GM18511 (cell line): ENCODE measurements at regions not wholly inside any gene's neighbourhood (a gene's known extent, or its start where the extent isn't known, plus 50 kb on each side); places are given as distances from the start of the nearest gene placed in this dataset.

Experiments
- ATAC-seq: cut with Tn5 transposase; IDR thresholded peaks from one replicate; pipeline ENCODE4 v1.9.1; 2021; ENCODE audit warnings: mild to moderate bottlenecking, moderate library complexity; ENCODE audit not compliant: unreplicated experiment

DNA sequence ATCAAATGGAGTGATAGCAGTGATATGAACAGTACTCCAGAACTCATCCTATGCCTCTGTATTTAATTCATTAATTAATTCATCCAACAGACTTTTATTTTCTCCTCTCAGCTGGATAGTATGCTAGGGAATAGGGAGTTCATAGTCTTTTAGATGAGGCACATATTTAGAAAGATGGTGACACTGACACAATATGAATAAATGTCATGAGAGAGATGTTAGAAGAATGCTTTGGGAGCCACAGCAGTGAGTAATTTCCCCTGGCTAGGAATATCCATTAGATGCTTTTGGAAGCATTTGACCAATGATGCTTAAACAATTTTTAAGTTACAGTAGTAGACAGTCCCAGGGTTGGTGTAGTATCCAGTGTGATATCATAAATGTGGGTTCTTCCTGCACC lies 428.7 kb upstream of the SGCD start:
- ATAC-seq = no peak

DNA sequence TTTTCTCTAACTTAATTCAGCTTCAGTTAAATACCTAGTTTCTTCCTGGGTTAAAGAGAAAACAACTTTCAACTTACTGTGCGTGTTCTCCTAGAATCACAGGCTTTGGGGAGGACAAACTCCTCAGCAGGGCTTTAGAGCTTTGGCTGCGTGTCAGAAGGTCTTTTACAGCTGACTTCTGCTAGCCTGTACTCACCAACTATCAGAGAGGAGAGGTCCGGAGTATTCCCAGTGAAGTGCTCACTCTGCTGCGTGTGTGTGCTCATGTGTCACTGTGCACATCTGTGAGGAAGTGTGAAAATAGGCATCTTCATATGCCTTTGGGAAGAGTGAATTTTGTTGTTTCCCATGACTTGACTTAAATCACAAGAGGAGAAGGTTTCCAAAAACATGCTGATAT lies 423.2 kb upstream of the SGCD start:
- no peak for ATAC-seq

DNA sequence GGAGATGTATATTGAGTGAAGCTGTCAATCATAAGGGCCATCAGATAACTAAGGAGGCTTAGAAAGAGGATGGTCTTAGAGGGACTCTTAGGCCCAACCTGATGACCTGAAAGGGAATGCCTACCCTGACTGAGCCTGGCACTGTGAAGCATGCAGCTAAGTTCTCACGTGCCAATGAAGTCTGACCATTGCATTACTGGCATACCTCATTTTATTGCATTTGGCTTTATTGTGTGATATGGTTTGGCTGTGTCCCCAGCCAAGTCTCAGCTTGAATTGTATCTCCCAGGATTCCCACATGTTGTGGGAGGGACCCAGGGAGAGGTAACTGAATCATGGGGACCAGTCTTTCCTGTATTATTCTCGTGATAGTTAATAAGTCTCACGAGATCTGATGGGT lies 421.6 kb upstream of the SGCD start:
- no peak for ATAC-seq

DNA sequence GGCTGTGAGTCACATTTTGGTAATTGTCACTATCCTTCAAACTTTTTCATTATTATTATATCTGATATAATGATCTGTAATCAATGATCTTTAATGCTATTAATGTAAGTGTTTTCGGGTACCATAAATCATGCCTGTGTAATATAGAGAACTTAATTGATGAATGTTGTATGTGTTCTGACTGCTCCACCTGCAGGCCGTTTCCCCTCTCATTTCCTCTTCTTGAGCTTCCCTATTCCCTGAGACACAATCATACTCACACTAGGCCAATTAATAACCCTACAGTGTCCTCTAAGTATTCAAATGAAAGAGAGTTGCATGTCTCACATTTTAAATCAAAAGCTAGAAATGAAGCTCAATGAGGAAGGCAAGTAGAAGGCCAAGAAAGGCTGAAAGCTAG lies 420.9 kb upstream of the SGCD start:
- ATAC-seq = no peak

DNA sequence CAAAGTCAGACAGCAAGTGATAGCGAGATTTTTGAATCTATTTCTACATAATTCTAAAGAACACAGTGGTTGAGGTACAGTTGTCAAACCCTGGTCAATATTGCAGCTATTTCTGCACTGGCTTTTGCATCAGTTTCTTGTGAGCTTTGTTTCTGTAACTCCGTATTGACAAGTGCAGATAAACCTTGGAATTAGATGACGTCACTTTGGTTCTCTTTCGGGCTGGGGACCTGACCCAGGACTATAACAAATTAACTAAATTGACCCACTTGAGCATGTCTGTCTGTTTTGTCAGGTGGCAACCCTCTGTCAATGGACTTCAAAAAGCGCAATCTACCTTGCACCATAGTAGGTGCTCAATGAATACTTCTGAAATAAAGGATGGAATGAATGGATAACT lies 418.4 kb upstream of the SGCD start:
- no peak for ATAC-seq

DNA sequence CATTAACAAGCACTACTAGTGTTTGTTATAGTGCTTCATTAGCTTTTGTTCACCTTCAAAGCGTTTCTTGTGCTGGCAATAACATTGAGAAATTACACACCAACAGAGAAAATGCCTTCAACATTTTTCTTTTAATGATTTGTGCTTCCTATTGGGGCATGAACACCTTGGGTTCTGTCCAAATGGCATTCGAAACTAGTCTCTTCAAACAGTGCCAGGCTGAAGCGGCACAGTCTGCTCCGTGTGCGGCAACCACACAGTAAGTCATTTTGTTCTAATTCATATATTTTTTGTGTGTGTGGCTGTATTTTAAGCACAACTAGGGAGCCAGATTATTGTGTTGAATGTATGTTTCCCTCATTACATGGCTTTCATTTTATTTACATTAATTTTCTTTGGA lies 414.7 kb upstream of the SGCD start:
- ATAC-seq = no peak

DNA sequence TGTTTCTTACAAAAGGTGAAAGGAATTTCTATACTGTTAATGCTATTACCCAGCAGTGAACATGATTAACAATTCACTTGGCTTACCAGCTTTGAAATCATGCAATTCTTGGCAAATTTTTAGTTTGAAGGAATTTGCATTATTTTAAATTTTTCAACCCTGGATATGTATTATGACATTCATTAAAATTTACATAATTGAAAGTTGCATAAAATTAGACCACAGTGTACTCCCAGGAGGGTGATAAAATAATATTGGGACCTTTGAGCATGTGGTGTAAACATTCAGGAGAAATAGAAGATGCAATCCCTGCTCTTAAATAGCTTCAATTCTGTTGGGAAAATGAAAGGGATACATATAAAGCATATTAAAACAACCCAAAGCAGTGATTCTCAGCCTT lies 412.2 kb upstream of the SGCD start:
- ATAC-seq = no peak

DNA sequence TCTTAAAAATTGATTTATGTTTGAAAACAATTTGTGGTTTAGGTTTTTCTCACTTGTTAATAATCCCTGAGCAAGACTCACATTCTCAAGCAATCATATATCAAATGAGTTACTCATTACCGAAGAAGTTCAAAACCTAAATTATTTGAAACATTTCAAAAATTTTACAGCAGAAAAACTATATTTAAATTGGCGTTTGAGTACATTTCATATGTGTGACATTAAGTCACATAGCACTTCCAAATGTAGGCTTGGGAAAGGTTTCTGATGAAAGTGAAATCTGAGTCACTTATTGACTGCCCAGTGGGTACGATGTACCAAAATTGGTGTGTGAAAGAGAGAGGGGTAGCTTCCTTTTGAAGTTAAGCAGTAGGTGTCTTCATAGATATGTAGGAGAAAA lies 411.4 kb upstream of the SGCD start:
- ATAC-seq = no peak

DNA sequence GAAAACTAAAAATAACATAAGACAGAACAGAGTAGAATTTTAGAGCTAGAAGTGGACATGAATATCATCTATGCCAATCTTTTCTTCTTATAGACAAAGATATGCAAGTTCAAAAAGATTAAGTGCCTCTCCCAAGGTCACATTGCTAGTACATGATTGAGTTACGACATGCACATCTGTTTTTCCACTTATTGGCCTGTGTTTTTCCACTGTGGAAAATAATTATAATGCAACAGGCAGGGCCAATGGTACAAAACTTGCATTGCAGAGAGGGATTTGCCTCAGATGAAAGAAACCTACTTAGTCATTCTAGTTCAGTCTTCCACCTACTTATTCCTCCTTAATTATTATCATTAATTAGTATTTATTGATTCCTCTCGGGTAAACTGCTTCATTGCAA lies 407.8 kb upstream of the SGCD start:
- no peak for ATAC-seq

DNA sequence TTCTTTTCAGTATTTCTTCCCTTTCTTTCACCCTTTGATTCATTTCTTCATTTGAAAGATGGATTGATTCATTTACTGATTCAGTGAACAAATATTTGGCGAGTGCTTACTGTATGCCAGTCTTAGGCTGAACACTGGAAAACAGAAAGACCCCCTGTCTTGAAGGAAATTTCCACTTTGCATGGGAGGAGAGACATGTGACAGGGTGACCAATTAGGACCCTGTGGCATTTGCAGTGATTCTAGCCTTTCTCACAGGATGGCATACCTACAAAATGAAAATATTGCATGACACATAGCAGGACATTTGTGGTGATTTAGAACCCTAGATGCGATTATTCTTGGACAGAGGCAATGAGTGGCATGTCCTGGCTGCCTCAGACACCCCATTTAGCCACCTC lies 407.2 kb upstream of the SGCD start:
- ATAC-seq = no peak

DNA sequence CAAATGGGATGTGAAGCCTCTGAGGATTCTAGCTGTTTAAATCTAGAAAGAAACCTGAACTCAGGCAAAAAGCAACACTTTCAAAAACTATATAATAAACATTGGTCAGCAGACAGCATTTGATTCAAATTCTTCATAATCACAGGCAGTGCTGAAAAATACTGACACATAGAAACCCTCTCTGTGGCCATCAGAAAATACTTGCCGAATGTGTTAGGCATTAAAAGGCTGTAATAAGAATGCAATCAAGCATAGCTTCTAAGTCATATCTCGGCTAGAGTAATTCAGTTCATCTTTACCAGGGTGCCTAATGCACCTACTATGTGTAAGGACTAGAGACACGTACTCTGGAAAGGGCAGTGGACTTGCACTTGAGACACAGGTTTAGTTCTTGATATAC lies 405.3 kb upstream of the SGCD start:
- no peak for ATAC-seq

DNA sequence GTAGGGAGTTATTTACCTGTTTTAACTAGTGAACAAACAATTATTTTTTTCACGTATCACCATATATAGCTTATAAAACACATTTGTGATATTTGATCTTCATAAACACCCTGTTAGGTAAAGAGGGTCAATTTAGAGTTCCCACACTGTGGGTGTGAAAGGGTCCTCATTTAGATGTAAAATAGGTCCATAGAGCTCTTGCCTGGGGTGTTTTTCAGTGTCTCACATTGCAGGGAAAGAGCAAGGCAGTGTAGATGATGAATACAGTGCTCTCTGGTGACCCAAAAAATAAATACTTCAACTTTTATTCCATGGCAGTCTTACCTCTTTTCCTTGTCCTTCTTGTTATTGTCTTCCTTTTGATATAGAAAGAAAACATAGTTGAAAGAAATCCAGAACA lies 403.2 kb upstream of the SGCD start:
- no peak for ATAC-seq

DNA sequence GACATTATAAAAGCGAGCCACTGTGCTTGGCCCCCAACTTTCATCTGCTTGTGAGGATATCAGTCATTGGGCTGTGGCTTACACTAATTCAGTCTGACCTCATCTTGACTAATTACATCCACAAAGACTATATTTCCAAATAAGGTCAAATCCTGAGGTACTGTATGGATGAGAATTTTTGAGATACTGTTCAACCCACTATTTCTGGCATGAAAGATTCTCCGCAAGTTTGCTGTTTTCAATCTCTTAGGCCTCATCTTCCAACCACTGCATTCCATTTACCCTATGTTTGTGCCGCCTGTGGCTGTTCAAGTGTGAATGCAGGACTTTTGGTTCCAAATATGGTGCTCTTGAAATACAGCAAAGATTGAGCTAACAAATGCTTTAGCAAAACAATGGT lies 400.9 kb upstream of the SGCD start:
- no peak for ATAC-seq

DNA sequence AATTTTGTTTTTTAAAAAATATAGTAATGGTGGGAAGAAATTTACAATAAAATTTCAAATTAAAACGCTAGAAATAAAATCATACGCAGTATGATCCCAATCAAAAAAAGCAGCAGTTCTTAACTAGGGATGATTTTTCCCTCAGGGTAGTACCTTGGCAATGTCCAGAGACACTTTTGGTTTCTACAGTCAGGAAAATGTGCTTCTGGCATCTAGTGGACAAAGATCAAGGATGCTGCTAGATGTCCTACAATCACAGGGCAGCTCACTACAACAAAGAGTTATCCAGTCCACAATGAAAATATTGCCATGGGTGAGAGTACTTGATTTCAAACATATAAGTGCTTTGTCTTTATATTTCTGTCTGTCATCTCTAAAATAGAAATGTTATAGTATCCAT lies 400.2 kb upstream of the SGCD start:
- no peak for ATAC-seq

DNA sequence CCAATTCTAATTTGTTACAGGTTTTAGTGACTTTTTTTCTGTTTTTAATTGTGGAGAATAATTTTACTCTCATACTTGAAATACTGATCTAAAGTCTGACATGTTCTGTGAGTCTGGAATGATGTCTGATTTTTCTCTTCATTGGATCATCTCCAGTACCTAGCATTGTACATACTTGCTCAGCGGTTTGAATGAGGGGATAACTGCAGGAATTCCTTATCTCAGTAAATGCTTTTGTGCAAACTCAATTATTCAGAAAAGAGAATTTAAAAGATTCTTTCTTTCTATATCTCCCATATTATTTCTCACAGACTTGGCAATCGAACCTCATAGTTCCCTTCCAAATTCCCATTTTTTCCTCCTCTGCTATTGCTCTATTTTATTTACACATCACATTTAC lies 397.9 kb upstream of the SGCD start:
- no peak for ATAC-seq

DNA sequence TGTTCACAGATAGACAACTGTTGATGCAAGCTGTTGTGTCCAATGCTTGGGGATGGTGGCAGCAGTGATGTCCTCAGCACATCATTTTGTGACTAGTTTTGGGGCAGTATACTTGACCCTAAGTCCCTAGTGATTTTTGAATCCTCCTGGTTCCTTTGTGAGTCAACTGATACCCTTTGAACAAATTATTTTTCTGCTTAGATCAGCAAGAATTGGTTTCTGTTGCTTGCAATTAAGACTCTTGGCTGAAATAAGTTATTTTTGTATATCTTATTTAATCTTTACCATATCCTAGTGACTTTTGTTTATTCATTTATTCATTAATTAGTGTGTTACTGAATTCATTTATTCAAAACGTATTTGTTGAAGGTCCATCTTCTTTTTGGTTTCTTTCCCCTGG lies 392.0 kb upstream of the SGCD start:
- no peak for ATAC-seq

DNA sequence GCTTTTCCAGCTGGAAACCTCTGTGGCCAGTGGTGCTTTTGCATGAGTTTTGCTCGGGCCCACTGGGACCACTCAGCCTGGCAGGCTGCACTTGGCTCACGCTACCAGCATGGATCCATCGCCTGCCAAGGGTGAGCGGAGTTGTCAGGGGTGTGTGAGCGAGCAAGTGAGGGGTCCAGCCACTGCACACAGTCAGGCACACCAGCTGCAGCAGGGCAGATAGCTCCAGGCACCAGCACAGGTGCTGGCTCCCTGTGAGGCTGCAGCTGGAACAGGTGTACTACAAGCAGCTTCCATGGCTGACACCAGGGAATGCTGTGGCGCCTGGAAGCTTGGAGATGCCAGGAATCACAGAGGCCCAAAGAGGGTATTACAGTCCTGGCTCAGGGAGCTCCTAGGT lies 391.2 kb upstream of the SGCD start:
- ATAC-seq = no peak

DNA sequence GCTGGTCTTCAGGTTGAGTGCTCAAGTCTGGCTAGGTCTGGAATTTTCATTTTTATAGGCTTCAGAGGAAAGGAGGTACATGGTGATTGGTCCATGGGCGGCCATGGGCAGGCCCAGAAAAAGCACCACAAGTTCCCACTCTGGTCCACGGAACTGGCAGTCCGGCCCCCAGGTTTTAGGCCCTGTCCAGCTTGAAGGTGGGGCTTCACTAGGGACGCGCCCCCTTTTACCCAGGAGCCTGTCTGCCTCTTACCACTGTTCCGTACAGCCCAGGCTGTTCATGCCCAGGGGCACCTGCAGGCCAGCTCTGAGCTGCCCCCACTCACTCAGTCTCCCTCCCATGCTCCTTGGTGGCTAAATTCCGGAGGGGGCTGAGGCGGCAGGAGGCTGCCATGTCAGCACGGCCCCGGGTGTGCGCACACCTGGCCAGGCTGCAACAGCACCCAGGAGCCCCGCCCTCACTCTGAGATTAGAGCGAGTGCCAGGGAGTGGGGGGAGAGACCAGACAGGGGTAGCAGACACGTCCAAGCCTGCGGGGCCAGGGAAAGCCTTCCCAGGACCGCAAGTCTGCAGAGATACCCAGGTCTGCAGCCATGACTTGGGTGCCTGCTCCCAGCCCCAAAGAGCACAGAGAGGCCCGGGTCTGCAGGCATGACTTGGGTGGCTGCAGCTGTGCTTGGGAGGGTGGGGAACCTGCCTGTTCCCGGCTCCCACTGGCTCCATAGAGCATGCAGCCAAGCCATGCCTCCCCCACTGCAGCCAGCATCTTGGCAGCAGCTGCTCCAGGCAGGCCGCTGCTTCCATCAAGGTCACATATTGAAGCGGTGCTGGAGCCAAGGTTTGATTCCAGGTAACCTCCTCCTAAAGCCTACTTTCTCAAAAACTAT lies 390.2 kb upstream of the SGCD start:
- ATAC-seq = no peak

DNA sequence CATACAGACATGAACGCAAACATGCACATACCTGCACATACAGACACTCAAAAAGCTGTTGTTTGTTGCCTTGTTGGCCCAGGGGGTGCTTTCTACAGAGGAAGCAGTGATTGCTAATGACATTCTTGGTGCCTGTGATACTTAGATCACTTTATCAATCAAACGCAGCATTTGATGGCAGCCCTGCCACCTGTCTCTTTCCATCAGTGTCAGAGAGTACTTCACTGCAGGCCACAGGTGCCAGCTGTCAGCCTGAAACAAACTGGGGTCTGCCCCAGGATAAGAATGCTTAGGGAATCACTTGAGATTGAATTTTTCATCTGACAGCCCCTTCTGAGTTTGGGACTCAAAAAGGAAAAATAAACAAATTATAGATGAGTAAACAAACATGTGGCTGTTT lies 388.9 kb upstream of the SGCD start:
- no peak for ATAC-seq

DNA sequence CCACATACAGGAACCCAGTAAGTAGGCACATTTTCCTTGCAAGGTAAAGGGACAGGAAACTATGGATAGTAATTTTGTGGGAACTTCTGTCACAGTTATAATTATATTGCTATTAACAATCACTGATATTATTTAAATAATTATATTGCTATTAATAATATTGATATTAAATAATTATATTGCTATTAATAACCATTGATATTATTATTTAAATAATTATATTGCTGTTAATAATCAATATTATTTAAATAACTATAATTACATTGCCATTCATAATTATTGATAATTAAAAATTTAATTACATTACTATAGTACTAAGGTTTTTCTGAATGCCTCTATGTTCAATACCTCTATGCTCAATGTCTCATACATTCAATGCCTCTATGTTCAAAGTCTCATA lies 385.6 kb upstream of the SGCD start:
- ATAC-seq = no peak

DNA sequence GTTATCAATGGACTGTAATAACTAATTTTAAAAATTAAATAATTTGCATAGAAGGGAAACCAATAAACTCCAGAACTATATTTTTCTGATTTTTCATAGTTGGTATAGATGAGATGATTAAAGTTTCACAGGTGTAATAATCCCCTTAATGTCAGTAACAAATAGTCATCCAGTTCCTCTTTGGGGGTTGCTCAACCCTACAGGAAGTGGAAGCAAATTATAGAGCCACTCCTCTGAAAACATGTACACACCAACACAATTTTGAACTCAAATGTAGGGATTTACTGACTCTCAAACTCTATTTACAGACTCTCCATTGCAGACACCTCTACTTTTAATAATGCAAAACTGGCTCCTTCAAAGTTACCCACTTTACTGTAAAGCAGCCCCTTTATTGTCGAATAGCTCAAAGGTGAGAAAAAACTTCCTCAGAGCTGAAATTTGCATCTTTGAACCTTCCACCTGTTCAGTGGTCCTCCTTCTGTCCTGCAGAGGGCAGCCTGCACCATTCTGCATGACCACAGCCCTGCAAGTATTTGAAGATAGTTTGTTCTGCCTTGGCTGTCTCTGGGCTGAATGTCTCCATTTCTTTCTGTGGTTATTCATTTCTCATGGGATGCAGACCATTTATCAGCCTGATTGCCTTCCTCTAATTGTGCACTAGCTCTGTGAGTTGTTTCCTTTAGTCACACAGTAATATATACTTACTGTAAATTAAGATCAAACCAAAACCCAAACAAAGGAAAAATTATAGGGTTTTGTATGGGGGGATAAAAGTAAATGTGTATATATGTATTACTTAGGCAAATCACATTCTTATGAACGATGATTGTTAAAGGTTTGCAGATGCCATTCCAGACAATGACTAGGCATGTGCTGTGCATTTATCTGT lies 383.2 kb upstream of the SGCD start:
- ATAC-seq = peak; percentile 96

DNA sequence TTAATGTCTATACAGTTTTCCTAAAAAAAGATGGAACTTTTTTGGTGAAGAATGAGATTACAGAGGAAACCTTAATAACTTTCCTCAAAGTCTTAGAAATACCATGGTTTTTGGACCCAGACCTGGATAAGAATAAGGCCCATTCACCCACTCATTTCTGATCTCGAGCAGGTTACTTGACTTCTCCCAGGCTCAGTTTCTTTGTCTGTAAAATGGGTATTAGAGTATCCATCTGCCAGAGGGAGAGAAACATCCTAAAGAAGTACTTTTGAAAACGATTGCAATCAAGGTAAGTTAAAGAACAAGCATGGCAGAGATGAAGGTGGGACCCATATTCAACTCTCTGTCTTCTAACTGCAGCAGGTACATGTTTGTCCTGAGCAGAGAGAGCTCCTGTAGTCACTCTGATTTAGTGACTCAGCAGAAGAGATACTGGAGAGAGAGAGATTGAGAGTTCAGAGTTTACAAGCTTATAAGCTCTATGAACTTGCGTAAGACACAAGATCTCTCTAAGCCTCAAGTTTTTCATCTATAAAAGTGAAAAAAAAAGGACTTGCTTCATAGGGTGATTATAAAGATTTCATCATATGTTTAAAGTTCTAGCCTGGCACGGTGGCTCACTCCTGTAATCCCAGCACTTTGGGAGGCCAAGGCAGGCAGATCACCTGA lies 379.4 kb upstream of the SGCD start:
- ATAC-seq = no peak
